Adrenal gland (tissue), 5 donors: ENCODE measurements at regions not wholly inside any gene's neighbourhood (a gene's known extent, or its start where the extent isn't known, plus 50 kb on each side); places are given as distances from the start of the nearest gene placed in this dataset.

Experiments used
- POLR2A ChIP-seq, 2 donors: fragments of 450-650 bp; IDR thresholded peaks; one replicate each; pipeline ENCODE4 v1.6.1; 2017; ENCODE audit warnings: antibody characterized with exemption in 2 of 2, mild to moderate bottlenecking in 2 of 2, moderate library complexity in 1 of 2
- TF ChIP-seq, protein P1 (sequence below), 6 experiments: fragments of 450-650 bp in 4 of 6; fragments of 200-600 bp in 2 of 6; sonication (generic) in 1 of 6; IDR thresholded peaks; 1 replicate in 5 of 6; 2 replicates in 1 of 6; pipeline versions ENCODE4 v1.5.1 to v1.8.0; 2016 to 2021; ENCODE audit warnings: antibody characterized with exemption in 6 of 6, mild to moderate bottlenecking in 2 of 6, moderate library complexity in 1 of 6
- donor health status: DM: no; HTN: no; CAD: no.

DNA sequence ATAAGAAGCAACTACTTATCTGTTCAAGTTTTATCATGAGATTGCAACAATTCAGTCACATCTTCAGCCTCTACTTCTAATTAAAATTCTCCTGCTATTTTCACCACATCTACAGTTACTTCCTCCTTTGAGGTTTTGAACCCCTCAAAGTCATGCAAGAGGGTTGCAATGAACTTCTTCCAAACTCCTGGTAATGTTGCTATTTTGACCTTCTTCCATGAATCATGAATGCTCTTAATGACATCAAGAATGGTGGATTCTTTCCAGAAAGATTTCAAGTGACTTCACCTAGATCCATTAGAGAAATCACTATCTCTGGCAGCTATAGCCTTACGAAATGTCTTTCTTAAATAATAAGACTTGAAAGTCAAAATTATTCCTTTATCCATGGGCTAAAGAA lies 1052.8 kb upstream of the NRXN1 start:
- TF ChIP-seq, protein P1, sequence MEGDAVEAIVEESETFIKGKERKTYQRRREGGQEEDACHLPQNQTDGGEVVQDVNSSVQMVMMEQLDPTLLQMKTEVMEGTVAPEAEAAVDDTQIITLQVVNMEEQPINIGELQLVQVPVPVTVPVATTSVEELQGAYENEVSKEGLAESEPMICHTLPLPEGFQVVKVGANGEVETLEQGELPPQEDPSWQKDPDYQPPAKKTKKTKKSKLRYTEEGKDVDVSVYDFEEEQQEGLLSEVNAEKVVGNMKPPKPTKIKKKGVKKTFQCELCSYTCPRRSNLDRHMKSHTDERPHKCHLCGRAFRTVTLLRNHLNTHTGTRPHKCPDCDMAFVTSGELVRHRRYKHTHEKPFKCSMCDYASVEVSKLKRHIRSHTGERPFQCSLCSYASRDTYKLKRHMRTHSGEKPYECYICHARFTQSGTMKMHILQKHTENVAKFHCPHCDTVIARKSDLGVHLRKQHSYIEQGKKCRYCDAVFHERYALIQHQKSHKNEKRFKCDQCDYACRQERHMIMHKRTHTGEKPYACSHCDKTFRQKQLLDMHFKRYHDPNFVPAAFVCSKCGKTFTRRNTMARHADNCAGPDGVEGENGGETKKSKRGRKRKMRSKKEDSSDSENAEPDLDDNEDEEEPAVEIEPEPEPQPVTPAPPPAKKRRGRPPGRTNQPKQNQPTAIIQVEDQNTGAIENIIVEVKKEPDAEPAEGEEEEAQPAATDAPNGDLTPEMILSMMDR (IDR thresholded peaks at IDR 0.05): no peak
- TF ChIP-seq POLR2A (IDR thresholded peaks at IDR 0.05): no peak
